GM12873 (cell line): ENCODE measurements at regions not wholly inside any gene's neighbourhood (a gene's known extent, or its start where the extent isn't known, plus 50 kb on each side); places are given as distances from the start of the nearest gene placed in this dataset.

Source experiments
- CTCF ChIP-seq: IDR thresholded peaks from 2 replicates; pipeline ENCODE4 v1.5.1; 2012; ENCODE audit warnings: low read depth, mild to moderate bottlenecking, moderate library complexity, low read length, control low read depth; ENCODE audit not compliant: insufficient read depth; ENCODE audit errors: missing control alignments

- TF ChIP-seq CTCF = no peak
Measured at GRCh38 chr16:6246266-6246665, 1086.4 kb upstream of the RBFOX1 start.

- no peak for TF ChIP-seq CTCF
Measured at GRCh38 chr16:6232056-6232455, 1100.6 kb upstream of the RBFOX1 start.

- no peak for TF ChIP-seq CTCF
Measured at GRCh38 chr16:6231398-6231797, 1101.2 kb upstream of the RBFOX1 start.

- TF ChIP-seq CTCF = no peak
Measured at GRCh38 chr16:6229186-6229585, 1103.5 kb upstream of the RBFOX1 start.

- TF ChIP-seq CTCF = no peak
Measured at GRCh38 chr16:6218855-6219254, 1113.8 kb upstream of the RBFOX1 start.

- TF ChIP-seq CTCF = no peak
Measured at GRCh38 chr16:6216836-6217235, 1115.8 kb upstream of the RBFOX1 start.

- TF ChIP-seq CTCF = no peak
Measured at GRCh38 chr16:6211644-6212043, 1114.0 kb upstream of the EEF2KMT start.
